ENCODE measurements at regions not wholly inside any gene's neighbourhood (a gene's known extent, or its start where the extent isn't known, plus 50 kb on each side); places are given as distances from the start of the nearest gene placed in this dataset.
A peak's percentile ranks its signal among the peaks of the same experiment; 100 is the strongest.

- no peak for DNase-seq (ENCODE audit: low spot score)
- FAIRE-seq = no peak
Measured at GRCh38 chr5:4104831-4105597, 509.4 kb downstream of the IRX1 start.

DNA sequence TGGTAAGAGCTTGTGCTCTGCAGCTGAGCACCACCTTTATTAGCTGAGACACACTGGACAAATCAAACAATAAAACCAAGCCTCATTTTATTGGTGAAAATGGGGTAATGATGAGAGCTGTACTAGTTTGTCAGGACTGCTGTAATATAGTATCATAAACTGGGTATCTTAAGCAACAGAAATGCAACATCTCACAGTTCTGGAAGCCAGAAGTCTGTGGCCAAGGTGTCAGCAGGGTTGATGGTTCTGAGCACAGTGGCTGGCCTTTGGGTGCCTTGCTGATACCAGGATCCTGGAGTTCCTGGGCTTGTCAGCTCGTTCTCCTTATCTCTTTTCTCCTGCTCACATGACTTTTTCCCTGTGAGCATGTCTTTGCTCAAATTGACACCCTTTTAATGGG, 513.1 kb downstream of the IRX1 start:
- FAIRE-seq = no peak

GRCh38 chr5:4113426-4113825, 517.8 kb downstream of the IRX1 start:
- no peak for FAIRE-seq
- DNase-seq (ENCODE audit: low spot score) = no peak

More for the DNA sequence above, 513.1 kb downstream of the IRX1 start:
- no peak for DNase-seq (ENCODE audit: low spot score)

GRCh38 chr5:4113905-4114304, 518.3 kb downstream of the IRX1 start:
- DNase-seq (ENCODE audit: low spot score) = no peak
- FAIRE-seq = no peak

DNA sequence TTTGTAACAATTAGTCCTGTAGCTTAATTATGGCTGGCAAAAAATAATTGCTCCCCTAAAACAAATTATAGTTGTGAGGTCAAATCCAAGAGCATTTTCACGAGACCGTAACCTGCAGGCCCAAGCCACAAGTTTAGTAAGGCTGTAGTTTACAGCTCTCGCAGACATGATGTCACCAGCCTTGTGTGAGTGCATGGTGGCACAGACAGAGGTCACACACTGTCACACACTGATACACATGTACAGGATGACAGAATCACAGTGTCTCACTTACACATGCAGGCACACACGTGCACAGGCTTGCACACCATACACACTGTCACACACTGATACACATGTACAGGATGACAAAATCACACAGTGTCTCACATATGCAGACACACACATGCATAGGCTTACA, 518.8 kb downstream of the IRX1 start:
- no peak for FAIRE-seq

DNA sequence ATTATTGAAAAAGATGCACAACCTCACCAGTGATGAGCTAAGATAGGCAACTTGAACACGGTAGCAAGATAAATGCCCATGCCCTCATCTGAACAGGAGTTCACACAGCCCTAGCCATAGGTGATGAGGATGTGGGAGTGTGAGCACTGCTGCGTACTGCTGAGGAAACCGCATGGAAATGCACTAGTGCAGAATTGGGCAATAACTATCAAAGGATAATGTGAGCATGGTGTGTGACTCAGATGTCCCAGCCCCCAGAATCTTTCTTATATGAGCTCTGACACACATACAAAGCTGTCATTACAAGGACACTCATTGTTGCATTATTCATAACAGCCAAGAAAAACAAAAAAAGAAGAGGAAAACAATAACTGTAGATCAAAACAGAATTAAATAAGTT, 521.2 kb downstream of the IRX1 start:
- FAIRE-seq = no peak

More for the DNA sequence above, 518.8 kb downstream of the IRX1 start:
- DNase-seq (ENCODE audit: low spot score) = no peak

GRCh38 chr5:4124221-4124970, 528.8 kb downstream of the IRX1 start:
- no peak for DNase-seq (ENCODE audit: low spot score)
- no peak for FAIRE-seq

More for the DNA sequence above, 521.2 kb downstream of the IRX1 start:
- peak; percentile 18 for DNase-seq (ENCODE audit: low spot score)

DNA sequence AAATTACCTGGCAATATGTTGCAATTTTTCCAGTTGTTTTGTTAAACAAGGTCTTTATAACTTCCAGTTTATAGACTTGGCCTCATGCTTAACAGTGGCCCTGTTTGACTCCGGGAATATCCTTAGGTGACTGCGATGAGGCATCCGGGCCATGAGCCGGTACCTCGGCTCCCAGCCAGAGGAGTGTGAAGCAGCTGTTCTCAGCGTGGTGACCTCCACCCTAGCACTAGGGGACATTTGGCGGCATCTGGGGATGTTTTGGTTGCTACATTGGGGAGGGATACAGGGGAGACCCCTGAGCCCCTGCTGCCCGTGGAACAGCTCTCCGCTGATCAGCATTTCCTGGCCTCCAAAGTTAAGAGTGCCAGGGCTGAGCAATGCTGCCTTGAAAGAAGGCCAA, 533.4 kb downstream of the IRX1 start:
- DNase-seq (ENCODE audit: low spot score) (no peak), FAIRE-seq (no peak)

- FAIRE-seq (no peak), DNase-seq (ENCODE audit: low spot score) (no peak)
Measured at GRCh38 chr5:4129523-4129922, 533.9 kb downstream of the IRX1 start.

- FAIRE-seq (no peak), DNase-seq (ENCODE audit: low spot score) (no peak)
Measured at GRCh38 chr5:4130819-4131218, 535.2 kb downstream of the IRX1 start.

DNA sequence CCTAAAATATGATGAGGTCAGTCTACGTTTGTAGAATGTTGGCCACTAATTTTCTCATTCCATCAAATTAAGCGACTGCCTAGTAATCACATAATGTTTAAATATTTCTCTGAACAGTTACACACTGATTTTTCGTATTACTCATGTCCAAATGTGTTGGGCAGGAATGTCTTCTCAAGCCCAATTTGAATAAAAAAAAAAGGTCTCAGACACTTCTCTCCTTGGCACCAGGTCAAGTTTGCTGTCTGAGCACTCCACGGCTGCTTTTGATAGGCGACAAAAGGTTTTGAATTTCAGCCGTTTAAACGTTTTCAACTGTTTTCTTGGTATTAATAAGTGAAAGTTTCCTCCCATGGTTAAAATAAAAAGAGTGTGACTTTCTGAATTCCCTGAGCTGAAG, 542.1 kb downstream of the IRX1 start:
- no peak for DNase-seq (ENCODE audit: low spot score)
- FAIRE-seq = no peak

DNA sequence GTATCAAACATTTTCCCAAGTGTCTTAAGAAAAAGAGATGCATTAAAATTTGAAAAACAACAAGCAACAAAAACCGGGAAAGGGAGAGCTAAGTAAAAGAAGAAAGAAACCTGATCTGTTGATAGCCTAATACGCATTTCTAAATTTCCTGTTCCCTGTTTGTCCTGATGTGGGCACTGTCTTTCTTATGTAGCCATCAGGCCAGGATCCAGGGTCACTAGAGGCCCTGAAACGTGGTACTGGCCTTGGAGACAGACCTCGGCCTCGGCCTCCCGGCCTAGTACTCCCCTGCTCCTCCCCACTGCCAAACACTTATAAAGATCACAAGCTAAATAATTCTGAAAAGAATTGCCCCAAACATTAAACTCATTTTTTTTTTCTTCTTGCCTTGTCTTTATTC, 547.2 kb downstream of the IRX1 start:
- no peak for FAIRE-seq
- DNase-seq (ENCODE audit: low spot score) = no peak

GRCh38 chr5:4144411-4145007, 548.9 kb downstream of the IRX1 start:
- DNase-seq (ENCODE audit: low spot score) = no peak
- FAIRE-seq = no peak

DNA sequence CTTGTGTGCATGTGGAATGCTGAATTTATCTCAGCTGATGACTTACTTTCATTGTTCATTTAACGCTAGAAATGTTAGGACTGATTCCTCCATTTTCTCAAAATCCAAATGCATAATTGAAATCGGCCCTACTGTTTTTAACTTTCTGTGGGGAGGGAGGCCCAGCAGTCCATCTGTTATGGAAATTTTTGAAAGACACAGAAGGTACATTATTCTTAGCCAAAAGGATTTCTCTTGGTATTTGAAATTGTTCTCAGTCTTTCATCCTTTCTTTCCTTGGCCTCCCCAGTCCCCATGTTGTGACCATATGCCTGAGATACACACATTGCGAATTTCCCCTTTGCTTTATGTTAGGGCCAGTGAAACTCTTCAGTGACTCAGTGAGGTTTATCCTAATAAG, 549.9 kb downstream of the IRX1 start:
- DNase-seq (ENCODE audit: low spot score) = no peak
- no peak for FAIRE-seq

DNA sequence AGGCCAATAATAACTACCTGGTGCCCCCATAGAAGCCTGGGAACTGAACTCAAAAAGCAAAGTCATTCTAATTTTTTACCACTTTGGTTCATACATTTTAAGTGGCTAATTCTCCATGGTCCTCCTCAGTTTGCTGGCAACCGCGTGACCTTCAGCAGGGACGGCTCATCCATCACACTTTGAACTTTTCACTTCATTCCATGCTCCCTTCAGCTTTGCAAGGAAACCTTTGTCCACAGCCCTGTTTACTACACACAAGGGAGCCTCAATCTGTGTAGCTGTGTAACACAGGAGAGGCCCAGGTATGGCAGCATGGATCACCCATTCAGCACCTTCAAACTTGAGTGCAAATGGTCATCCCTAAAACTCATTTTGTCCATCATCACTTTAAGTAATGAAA, 552.4 kb downstream of the IRX1 start:
- DNase-seq (ENCODE audit: low spot score) = no peak
- no peak for FAIRE-seq

GRCh38 chr5:4150067-4150466, 554.4 kb downstream of the IRX1 start:
- DNase-seq (ENCODE audit: low spot score) (no peak), FAIRE-seq (no peak)

DNA sequence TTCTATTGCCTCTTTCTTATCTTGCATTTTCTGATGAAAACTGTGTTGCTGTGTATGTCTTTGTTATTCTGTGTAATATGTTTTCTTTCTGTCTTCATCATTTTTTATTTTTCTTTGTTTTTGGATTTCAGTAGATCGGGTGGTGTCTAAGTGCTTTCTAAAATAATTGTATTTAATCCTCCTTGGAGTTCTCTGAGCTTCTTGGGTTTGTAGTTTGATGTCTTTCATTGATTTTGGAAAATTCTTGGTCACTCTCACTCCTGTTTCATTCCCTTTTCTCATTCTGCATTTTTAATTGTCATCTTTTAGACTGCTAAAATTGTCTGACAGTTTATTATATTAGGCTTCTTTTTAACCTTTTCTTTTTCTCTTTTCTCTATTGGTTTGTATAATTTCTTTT, 560.5 kb downstream of the IRX1 start:
- no peak for FAIRE-seq
- DNase-seq (ENCODE audit: low spot score) = no peak

- no peak for FAIRE-seq
- no peak for DNase-seq (ENCODE audit: low spot score)
Measured at GRCh38 chr5:4156889-4157288, 561.3 kb downstream of the IRX1 start.

DNA sequence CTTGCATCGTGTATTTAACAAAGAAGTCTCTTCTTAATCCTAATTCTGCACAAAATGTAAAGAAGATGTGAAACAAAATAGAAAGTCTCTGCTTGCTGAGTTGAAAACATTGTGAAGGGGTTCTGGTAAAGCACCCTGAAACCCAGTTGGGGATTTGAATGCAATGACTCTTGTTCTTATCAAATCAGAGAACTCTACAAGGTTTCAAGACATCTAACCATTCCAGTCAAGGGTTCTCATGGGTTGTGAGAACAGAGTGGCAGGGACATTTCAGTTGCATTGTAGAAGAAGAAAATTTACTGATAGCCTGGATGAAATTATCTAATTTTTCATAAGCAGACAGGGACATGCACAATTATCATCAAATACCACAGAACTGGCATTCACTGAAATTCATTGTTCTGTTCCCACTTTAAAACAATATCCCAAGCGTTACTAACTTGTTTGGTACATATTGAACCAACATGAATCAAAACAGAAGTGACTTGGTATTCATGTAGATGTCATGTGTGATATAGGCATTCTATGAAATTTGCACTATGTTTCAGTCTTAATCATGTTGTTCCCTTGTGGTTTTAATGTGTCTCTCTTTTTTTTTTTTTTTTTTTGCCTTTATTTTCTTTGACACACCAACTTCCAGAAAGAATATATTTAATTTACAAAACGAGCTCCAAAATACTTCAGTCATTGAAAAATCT, 563.3 kb downstream of the IRX1 start:
- no peak for FAIRE-seq

DNA sequence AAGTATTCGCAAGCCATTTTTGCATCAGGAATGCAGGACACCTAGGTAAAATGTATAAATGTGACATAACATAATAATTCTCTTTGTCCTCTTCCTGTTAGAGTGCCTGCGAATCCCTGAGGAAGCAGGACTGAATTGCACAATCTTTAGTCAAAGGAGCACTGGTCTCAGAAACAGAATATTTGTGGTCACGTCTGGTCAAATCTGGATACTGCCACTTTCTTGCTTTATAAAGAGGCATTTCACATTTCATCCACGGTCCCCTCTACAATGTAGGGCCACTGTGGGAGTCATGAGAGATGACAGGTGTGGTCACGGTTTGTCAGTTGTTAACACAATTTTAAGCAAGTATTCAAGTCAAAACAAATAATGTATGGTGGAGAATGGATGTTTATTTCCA, 564.0 kb downstream of the IRX1 start:
- no peak for FAIRE-seq
- DNase-seq (ENCODE audit: low spot score) = no peak

More for the DNA sequence above, 563.3 kb downstream of the IRX1 start:
- DNase-seq (ENCODE audit: low spot score) = no peak

DNA sequence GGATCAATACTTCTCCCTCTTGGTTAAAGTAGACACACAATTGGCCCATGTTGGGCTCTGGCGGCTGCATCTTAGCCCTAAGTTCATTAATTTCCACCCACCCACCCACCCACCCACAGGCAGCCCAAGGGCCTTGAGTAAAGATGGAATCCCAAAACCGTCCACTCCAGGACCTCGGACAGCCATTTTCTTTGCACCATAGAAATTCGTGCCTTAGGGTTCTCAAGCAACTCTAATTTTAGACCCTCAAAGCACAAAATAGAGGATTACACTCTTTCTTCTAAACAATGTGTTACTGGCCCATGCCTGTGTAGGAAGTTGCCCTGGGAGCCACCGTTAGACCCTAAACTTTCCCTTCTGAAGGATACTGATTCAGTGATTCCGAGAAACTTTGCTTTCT, 568.5 kb downstream of the IRX1 start:
- no peak for FAIRE-seq
- no peak for DNase-seq (ENCODE audit: low spot score)

GRCh38 chr5:4180703-4181102, 585.1 kb downstream of the IRX1 start:
- FAIRE-seq = no peak

More at GRCh38 chr5:4180703-4181102, 585.1 kb downstream of the IRX1 start:
- no peak for DNase-seq (ENCODE audit: low spot score)
